ENCODE measurements at regions not wholly inside any gene's neighbourhood (a gene's known extent, or its start where the extent isn't known, plus 50 kb on each side); places are given as distances from the start of the nearest gene placed in this dataset.
"Not testable (repeated sequence)": the region's sequence is repeated elsewhere in the genome, so short reads cannot be mapped to it uniquely, and the experiment has no call there.

DNA sequence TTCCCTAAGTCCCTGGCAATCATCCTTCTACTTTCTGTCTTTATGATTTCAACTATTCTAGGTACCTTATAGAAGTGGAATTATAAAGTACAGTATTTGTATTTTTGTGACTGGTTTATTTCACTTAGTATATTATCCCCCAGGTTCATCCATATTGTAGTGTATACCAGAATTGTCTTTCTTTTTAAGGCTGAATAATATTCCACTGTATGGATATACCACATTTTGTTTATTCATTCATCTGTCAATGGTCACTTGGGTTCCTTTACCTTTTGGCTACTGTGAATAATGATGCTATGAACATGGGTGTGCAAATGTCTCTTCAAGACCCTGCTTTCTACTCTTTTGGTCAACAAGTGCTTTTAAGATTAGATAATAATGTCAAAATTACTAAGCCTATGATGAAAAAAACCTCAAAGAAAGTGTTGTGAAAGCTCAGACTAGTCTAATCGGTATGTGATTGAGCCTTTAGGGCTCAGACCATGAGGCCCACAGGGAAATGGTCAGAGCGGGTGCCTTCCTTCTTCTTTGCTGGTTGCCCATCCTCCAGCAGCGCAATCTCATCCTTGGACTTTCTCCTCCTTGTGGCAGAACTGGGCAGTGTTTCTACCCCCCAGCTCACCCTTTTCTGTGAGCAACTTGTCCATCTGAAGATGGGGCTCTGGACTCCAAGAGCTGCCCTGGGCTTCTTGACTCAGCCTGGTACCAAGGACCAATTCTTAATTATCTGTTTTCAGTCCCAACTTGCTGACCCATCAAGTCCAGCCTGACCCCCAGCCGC, 105.4 kb downstream of the TTC8 start:
- DNase-seq (ENCODE audit: low read depth in 2 of 2), result no peak

DNA sequence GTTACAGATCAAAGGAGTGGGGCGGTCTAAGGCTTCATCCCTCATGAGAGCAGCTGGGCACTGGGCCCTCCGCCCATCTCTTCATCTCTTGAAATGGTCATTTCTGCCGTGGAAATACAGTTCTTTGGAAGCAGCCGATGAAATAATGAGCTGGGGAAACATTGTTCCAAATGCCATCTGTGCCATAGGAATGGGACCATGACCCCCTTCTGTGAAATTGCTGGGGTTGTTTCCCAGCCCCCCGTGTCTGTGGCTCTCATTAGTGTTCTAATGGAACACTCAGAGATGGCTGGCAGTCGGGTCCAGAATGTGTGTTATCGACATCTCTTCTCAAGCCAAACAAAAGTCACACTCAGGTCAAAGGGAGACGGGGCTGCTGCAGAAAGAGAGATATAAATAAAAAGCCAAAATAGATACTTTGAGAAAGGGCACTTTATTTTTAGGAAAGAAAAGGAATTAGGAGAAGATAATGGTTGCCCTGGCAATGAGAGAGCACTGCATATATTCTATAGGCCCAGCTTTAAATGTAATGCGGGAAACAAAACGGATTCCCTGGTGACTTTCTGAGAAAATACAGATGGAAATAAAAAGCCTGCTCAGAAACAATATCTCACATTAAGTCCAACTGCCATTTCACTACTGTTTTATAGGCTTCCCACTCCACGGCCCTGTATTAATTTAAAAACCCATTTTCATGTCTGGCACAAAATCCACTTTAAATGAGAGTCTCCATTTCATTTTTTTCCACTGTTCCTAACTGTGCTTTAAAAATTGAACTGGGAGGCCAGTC, 107.1 kb downstream of the TTC8 start:
- DNase-seq (ENCODE audit: low read depth in 2 of 2), result no peak

DNA sequence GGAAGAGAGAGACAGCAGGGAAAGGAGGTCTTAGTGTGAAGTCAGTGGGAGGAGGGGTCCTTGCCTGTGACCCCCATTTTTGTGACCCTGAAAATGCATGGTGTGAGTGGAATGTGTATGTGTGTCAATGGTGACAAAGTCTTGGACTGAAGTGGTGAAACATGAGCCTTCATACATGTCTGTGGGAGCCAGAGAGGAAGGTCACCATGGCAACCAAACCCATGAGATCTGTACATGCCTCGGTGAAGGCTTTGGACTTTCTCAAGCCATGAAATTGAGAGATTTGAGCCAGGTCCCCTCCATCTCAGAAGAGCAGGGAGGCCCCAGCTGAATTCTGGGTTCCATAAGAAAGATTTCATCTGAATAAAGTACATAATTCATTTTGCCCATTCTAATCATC, 108.7 kb downstream of the TTC8 start:
- no peak for DNase-seq (ENCODE audit: low read depth in 2 of 2)

DNA sequence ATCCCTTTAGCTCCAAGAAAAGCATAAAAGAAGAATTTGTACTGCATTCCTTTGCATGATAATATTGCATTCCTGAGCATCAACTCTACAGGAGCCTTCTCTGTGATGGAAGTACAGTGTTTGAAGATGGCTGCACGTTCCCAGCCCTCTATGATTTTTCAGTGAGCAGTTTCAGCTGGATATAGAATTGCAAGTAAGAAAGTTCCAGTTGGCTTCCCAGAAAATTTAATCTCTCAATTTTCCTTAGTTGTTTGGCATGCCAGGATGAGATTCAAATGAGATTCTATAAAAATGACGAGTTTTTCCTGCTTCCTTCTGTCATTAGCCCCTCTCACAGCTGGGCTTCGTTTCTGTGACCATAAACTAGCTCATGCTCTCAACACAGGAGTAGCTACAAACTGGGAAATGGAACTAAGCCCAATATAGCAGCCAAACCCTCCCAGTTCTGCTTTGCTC, 109.9 kb downstream of the TTC8 start:
- no peak for DNase-seq (ENCODE audit: low read depth in 2 of 2)

DNA sequence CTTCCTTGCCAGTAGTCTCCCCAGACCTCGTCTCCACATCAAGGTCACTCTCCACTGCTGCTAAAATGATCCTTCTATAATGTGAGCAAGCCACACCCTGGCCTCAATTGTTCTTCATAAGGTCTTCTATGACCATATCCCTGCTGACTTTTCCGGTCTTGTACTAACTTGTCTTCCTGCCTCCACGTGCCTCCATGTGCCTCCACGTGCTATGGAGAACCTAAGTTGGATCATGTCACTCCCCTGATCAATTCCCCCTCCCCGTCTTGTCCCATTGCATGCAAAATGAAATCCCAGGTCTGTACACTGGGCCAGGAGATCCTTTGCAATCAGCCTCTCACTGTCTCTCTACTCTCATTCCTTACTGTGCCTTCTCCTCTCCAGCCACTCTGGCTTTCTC, 110.6 kb downstream of the TTC8 start:
- DNase-seq (ENCODE audit: low read depth in 2 of 2), result no peak

DNA sequence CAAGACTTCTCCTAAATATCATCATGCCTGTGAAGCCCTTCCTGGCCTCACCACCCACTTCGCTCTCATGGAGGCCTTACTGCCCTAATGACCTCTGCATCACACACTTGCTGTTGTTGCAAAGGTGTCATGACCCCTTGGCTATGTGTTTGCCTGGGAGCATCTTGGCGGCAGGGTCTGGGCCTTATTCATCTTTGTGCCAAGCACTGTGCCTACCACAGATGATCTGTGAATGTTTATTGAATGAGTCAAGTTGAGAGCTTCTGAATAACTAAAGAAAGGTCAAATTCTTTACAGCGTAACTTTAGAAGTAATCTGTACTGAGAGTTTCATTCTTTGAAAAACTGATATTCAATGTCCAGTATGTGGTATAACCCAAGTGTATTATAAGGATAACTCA, 113.3 kb downstream of the TTC8 start:
- no peak for DNase-seq (ENCODE audit: low read depth in 2 of 2)

DNA sequence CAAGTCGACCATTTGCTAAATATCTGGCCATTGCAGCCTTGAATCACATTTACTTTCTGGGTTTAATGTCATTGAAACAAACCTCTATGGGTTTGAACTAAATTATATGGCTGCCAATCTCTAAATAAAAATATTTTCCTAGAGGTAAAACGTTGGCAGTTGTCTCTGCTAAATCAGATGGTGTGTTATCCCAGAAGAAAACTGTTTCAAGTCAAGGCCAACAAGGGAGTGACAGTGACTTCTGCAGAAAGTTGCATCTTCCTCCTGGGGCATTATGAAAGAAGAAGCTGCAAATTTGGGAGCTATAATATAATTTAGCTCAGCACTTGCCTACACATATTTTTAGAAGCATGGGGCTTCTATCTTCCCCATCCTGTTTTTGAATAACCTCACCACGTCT, 116.2 kb downstream of the TTC8 start:
- DNase-seq (ENCODE audit: low read depth in 2 of 2), result no peak

DNA sequence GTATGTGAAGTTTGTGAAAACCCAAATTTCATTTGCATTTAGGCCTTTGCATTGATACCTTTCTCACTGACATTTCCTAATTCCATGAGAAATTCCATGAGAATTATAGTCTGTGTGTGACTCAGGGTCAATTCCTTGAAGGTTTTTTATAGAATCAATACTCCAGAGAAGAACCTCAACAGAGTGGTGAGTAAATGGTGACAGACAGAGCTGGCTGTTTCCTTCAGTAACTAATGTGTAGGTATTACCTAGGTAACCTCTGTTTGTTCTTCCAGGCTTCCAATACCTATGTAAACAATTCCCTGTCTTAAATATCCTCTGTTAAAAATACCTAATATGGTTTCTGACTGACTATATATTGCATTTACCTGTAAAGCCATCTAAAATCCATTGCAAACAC, 117.0 kb downstream of the TTC8 start:
- DNase-seq (ENCODE audit: low read depth in 2 of 2), result no peak

DNA sequence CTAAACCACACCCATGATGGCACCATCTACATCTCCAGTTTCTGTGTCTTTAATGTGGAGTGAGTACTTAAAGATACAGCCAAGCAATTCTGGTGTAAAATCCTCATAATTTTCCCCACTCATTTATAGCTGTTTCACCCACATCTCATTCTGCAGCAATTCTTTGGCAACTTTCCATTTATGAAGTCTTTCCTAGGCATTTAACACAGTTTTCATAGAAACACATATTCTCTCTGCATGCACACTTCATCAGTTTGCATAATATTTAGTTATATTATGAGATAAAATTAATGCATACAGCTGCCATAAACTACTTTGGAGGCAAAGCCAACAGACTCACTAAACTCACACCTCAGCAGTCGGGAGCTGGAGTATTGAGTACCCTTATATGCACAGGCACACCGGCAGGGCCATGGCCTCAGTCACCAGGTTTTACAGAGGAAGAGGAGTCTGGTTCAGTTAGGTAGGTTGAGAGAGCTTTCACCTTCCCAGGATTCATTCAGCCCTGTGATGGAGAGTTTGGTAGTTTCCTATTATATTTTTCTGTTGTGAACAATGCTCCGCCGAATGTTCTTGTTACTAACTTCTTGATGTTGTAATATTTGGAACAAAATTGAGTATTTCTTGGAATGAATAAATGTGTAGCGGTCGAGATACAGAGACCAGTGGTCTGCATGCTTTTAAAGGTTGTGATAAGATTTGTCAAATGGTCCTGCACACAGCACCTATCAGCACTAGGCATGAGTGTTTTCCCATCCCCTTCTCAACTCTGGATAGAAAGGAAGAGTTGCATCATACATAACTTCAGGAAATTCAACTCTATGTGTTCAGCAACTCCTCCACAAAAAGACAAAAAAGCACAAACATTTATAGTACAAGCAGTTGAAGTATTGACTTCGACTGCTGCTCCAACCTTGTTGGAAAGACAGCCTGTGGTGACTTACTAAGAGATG, 123.5 kb downstream of the TTC8 start:
- DNase-seq (ENCODE audit: low read depth in 2 of 2), result no peak

DNA sequence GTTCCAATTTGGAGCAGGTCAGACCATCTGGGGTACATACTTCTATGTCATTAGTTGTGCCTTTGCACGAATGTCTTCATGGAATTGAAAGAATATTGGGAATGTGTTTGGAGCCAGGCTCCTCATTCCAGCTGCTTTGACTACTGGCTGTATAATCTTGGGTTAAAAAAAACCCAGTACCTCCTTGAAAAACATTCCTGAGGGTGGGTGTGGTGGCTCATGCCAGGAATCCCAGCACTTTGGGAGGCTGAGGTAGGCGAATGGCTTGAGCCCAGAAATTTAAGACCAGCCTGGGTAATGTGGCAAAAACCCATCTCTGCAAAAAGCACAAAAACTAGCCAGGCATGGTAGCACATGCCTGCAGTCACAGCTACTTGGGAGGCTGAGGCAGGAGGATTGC, 125.6 kb downstream of the TTC8 start:
- no peak for DNase-seq (ENCODE audit: low read depth in 2 of 2)

DNA sequence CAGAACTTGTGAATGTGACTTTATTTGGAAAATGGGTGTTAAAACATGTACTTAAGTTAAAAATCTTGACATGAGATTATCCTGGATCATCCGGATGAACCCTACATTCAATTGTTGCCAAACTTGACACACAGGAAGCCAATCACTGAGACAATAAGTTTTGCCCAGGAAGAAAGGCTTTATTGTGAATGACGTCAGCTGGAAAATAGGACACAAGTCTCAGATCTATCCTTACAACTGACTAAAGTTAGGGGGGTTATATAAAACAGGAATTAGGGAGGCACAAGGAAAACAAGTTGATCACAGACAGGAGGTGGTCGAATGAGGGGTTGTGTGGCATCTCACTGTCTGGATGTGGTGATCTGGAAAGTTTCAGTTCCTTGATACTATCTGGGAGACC, 126.9 kb downstream of the TTC8 start:
- no peak for DNase-seq (ENCODE audit: low read depth in 2 of 2)

DNA sequence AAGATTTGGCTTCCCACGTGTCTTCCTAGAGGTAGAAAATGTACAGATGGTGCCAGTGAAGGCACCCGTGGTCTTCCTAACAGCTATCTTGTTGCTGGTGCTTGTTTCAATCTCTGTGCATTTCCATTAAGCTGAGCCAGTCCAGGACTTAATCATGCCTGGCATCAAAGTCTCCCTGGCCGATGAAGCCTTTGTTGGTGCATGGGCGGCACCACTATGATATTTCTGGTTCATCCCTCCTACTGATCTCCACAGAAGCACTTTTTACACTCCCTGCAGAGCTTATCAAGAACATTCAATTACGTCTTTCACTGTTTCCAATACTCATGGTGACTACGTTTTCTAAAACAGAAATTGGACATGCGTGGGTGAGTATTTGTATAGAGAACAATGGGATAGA, 128.4 kb downstream of the TTC8 start:
- DNase-seq (ENCODE audit: low read depth in 2 of 2), result no peak

DNA sequence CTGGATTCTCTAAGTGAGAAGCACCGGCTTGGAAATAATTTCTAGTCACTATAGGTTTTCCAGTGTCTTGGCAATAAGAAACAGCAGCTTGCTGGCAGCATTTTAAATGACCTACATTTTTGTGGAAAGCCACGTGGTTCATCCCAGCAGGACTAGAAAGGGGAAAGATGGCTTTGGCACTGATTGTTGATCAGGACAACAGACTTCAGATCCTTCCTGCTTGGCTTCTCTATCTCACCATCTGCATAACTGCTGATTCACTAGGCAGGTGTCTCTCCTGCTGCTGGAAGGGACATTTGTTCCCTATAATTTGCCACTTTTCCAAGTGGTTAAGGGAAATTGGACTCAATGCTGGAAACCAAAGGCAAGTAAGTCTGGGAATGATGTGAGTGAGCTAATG, 131.0 kb downstream of the TTC8 start:
- DNase-seq (ENCODE audit: low read depth in 2 of 2), result no peak

DNA sequence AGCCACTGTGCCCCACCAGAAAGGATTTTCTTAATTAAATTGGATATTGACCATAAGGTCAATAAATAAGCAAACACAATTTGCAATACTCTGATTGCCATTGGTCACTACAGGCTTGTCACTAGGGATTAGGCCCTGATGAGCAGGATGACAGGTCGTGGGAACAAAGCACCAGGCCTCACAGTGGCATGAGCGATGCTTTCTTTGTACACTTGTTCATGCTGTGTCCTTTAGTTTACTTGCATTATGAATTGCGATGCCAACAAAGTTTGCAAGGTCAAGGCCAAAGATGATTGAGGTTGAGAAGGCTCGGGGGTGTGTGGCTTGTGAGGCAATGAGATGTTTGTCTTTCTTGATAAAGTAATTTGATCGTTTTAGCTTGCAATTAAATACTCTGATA, 136.0 kb downstream of the TTC8 start:
- no peak for DNase-seq (ENCODE audit: low read depth in 2 of 2)

DNA sequence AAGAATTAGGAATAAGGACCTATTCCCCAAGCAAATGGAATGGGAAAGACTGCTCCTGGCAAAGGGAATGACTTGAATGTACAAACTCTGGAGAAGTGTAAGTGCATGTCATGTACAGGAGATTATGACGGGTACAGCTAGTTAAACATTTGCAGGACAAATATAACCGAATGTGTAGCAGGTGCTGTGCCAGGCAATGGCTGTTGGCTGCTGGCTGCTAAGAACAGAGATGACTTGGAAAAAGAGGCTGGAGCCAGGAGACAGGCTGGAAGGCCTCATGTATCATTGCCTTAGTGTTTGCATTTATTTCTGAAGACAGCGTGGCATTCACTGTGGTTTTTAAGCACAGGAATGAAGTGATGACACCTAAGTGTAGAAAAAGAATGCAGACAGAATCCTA, 136.8 kb downstream of the TTC8 start:
- no peak for DNase-seq (ENCODE audit: low read depth in 2 of 2)

DNA sequence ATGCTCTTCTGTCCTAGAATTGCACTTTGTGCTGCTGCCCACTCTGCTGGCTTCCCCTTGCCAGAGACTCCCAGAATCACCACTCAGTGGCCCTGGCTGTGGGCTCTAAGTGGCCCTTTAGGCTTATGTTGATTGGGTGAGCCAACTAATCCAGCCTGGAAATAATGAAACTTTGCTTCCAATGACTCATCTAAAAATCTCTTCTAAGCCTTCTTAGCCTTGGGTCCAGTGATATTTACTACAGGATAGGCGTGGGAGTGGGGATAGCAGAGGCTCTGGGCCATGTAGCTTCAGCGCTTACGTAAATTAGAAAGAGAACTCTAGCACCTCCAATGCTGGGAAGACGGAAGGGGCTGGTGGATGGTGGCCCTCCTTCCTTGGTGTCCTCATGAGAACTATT, 137.9 kb downstream of the TTC8 start:
- no peak for DNase-seq (ENCODE audit: low read depth in 2 of 2)

DNA sequence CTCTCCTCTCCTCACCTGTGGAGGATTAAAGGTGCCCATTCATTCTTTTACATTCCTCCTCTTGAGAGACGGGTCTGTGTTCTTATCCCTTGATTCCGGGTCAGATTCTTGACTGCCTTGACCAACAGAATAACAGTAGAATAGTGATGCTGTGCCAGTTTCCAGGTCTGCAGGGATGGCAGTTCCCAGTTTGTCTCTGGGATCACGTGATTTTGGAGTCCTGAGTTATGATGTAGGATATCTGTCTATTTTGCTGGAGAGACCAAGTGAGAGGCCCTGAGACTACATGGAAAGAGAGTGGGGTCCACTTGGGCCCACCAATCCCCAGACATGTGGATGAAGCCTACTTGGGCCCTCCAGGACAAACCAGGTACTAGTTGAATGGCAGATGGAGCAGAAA, 142.8 kb downstream of the TTC8 start:
- no peak for DNase-seq (ENCODE audit: low read depth in 2 of 2)

DNA sequence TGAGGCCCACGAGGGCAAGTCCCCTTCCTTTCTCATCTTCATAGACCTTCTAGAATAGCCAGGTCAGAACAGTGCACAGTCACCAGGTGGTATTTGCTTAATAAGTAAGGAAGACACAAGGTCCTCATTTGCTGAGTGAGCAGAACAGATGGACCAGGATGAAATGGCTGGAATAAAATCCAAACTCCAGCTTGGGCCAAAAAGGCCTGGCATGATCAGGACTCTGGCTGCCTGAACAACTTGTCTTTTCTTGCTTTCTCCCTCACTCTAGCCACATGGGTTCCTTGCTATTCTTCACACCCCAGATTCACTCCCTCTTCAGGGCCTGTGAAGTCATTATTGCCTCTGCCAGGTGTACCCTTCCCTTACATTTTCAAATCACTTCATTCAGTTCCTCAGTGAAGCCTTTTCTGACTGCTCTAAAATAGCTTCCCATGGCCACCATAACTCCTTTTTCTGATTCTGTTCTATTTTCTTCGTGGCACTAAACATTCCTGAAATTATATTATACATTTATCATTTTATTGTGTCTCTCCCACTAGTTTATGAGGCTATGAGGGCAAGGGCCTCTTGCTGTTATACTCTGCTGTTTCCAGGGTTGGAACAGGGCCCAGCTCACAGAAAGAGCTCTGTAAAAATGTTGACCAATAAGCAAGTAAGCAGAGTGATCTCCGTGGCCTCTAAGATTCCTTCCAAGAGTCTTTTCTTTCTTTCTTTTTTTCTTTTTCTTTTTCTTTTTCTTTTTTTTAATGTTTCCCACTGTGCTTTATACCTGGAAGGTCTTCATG, 150.8 kb downstream of the TTC8 start:
- DNase-seq (ENCODE audit: low read depth in 2 of 2), result no peak

DNA sequence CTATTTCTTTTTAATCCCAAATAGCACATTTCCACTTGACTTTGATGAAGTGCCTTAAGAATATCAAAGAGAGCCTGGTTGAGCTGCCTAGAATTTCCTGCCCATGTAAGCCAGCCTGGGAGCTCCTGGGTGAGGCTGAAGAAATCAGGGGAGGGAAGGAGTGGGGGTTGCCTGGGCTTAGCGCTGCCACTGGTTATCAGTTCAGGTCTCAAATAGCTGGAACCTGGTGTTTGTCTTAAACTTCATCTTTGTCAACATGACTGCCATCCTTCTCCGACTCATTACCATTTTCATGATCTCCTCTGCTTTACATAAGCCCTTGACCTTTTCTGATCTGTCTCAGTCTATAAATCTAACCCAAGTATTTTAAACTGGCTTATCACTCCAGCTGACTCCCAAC, 151.5 kb downstream of the TTC8 start:
- DNase-seq (ENCODE audit: low read depth in 2 of 2), result no peak

DNA sequence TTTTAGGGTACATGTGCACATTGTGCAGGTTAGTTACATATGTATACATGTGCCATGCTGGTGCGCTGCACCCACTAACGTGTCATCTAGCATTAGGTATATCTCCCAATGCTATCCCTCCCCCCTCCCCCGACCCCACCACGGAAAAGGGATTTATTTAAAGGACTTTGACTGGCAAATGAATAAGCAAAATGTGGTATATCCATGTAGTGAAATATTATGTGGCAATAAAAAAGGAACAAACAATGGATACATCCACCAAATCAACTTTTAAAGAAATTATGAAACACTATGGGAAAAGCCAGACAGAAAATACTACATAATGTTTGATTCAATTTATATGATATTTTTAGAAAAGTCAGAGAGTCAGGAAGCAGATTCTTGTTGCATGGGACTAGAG, 156.5 kb downstream of the TTC8 start:
- DNase-seq (ENCODE audit: low read depth in 2 of 2), result not testable (repeated sequence)

DNA sequence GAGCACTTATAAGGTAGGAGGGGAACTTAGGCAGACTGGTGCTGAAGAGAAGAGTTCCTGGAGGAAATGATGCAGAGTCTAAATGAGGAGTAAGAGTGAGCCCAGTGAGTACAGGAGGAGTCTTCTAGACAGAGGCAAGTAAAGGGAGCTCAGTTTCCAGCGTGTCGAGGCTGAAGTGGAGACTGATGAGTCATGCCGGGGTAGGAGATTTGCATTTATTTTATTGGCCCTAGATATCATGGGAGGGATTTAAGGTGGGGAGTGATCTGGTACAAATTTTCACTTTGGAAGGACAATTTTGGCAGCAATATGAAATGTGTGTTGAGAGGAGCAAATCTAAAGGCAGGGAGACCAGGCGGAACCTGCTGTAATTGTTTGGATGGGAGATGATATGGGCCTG, 157.5 kb downstream of the TTC8 start:
- DNase-seq (ENCODE audit: low read depth in 2 of 2), result no peak
